GM21723 (cell line): ENCODE measurements at regions not wholly inside any gene's neighbourhood (a gene's known extent, or its start where the extent isn't known, plus 50 kb on each side); places are given as distances from the start of the nearest gene placed in this dataset.

Experiments used
- ATAC-seq: cut with Tn5 transposase; IDR thresholded peaks from one replicate; pipeline ENCODE4 v1.9.1; 2021; ENCODE audit warnings: mild to moderate bottlenecking, moderate library complexity; ENCODE audit not compliant: unreplicated experiment

- ATAC-seq, result no peak
Observed at GRCh38 chr16:50884066-50884860, 142.4 kb downstream of the CYLD start.

- no peak for ATAC-seq
Observed at GRCh38 chr16:50881956-50882355, 140.1 kb downstream of the CYLD start.

- ATAC-seq, result no peak
Observed at GRCh38 chr16:50881331-50881830, 139.5 kb downstream of the CYLD start.

- ATAC-seq, result no peak
Observed at GRCh38 chr16:50880926-50881325, 139.0 kb downstream of the CYLD start.

- ATAC-seq, result no peak
Observed at GRCh38 chr16:50879873-50880695, 138.2 kb downstream of the CYLD start.

- ATAC-seq, result no peak
Observed at GRCh38 chr16:50878966-50879615, 137.2 kb downstream of the CYLD start.

- ATAC-seq, result no peak
Observed at GRCh38 chr16:50878536-50878935, 136.7 kb downstream of the CYLD start.

GRCh38 chr16:50876263-50876662 is 134.4 kb downstream of the CYLD start:
- no peak for ATAC-seq

GRCh38 chr16:50868577-50868976 is 126.7 kb downstream of the CYLD start:
- no peak for ATAC-seq

GRCh38 chr16:50866806-50867205 is 124.9 kb downstream of the CYLD start:
- no peak for ATAC-seq

- ATAC-seq, result no peak
Observed at GRCh38 chr16:50864386-50864785, 122.5 kb downstream of the CYLD start.

- no peak for ATAC-seq
Observed at GRCh38 chr16:50863644-50864144, 121.8 kb downstream of the CYLD start.

GRCh38 chr16:50862818-50863643 is 121.1 kb downstream of the CYLD start:
- no peak for ATAC-seq

GRCh38 chr16:50861970-50862411 is 120.1 kb downstream of the CYLD start:
- ATAC-seq, result no peak

GRCh38 chr16:50861451-50861850 is 119.6 kb downstream of the CYLD start:
- no peak for ATAC-seq

- ATAC-seq, result no peak
Observed at GRCh38 chr16:50859628-50860360, 117.9 kb downstream of the CYLD start.

- no peak for ATAC-seq
Observed at GRCh38 chr16:50858877-50859627, 117.2 kb downstream of the CYLD start.

- ATAC-seq, result no peak
Observed at GRCh38 chr16:50858376-50858775, 116.5 kb downstream of the CYLD start.

GRCh38 chr16:50857881-50858280 is 116.0 kb downstream of the CYLD start:
- no peak for ATAC-seq
